NCI-H1092 treated with DMSO at 0.1 percent for 48 hours (cell line): ENCODE measurements at regions not wholly inside any gene's neighbourhood (a gene's known extent, or its start where the extent isn't known, plus 50 kb on each side); places are given as distances from the start of the nearest gene placed in this dataset.

Experiments used
- DNase-seq: peaks from one replicate; lab custom pipeline; 2025; lab: John Stamatoyannopoulos, UW

DNA sequence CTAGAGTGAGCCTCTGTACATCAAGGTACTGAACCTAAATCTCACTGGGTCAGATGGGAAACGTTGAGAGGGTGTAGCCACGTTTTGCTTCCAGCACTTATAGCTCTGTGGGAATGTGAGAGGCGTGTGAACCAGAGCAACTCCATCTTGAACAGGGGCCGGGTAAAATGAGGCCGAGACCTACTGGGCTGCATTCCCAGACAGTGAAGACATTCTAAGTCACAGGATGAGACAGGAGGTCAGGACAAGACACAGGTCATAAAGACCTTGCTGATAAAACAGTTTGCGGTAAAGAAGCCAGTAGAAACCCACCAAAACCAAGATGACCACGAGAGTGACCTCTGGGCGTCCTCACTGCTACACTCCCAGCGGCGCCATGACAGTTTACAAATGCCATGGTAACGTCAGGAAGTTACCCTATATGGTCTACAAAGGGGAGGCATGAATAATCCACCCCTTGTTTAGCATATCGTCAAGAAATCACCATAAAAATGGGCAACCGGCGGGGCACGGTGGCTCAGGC is 63.4 kb upstream of the NCOR2 start:
- DNase-seq, result no peak

DNA sequence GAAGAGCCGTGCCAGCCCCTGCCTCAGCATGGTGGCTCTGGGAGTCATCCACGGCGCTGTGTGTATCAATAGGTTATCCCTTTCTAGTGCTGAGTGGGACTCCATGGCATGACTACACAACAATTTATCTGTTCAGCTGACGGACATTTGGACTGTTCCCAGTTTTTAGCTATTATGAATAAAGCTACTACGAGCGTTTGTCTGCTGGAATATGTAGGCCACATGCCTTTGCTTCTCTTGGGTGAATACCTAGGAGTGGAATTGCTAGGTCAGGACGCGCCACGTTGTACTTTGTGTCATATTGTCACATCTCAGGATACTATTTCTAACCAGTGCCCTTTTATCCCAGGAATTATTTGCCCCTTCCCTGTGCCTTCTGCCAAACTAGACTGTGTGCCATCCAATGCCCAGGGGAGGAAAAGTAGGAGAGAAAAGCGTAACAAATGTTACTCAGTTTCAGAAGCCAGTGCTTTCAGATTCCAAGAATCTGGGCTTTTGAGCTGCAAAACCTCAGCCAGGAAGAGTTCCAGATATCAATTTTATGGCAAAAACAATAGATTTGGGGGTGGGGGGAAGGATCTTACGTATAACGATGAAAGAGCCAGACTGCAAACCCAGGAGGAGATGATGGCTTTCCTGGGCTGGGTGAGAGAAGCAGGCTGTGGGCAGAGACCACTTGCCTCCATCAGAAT is 62.5 kb upstream of the NCOR2 start:
- DNase-seq, result no peak

DNA sequence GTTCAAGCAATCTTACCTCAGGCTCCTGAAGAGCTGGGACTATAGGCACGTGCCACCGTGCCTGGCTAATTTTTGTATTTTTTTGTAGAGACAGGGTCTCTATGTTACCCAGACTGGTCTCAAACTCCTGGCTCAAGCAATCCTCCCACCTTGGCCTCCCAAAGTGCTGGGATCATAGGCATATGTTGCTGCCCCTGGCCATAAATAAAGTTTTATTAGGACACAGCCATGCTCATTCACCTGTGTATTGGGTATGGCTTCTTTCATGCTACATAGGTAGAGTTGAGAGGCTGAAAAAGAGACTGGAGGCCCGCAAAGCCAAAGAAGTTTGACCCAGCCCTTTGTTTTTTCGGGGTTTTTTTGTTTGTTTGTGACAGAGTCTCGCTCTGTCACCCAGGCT is 61.7 kb upstream of the NCOR2 start:
- DNase-seq, result no peak

DNA sequence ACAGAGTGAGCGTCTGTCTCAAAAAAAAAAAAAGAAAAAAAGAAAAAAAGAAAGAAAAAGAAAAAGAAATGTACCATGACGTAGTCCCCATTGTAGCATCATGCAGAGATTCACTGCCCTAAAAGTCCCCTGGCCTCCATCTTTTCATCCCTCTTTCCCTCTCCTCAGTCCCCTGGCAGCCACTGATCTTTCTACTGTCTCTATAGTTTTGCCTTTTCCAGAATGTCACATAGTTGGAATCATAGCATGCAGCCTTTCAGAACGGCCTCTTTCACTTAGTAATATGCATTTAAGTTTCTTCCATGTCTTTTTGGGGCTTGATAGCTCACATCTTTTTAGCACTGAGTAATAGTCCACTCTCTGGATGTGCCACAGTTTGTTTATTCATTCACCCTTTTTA is 60.5 kb upstream of the NCOR2 start:
- DNase-seq, result no peak

DNA sequence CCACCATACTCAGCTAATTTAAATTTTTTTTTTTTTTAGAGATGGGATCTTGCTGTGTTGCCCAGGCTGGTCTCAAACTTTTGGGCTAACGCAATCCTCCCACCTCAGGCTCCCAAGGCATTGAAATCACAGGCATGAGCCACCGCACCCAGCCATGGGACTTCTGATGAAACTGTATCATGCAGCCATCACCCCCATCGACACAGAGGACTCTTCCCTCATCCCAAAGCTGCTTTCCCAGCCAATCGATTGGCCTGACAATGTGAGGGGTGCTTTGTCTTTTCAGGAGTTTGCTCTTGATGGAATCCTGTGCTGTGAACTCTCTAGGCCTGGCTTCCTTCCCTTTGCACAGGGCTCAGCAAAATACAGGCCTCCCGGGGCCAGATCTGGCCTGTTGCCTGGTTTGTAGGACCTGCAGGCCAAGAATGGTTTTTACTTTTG is 59.6 kb upstream of the NCOR2 start:
- DNase-seq, result peak; percentile 29

DNA sequence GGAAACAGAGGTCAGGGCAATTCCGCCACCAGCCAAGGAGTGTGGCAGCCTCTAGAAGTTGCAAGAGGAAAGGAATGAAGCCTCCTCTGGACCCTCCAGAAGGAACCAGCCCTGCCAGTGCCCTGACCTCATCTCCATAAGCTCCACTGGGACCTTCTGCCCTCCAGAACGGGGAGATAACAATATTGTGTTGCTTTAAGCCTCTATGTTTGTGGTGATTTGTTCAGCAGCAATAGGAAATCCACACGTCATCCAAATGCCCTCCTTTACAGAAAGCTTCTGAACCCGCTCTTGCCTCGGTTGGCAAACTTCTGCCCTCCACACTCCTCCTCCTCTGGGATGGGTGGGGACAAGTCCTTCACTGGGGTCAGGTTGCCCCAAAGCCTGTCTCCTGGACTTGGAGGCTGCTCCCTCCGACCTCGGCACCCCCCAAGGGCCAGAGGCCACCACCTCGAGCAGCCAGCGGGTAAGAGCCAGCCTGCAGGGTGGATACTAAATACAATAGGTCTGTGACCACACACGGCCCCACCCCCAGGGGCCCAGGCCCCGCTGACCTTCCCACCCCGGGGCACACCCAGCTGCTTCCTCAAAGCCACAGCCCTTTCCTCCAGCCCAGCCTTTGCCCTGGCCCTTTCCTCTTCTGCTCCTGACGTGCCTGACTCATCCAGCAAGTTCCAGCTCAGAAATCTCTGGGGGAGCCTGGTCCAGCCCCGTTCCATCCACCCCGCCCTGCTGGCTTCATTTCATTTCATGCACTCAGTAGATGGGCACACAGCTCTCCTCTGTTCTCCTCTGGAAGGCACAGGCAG is 58.7 kb upstream of the NCOR2 start:
- DNase-seq, result no peak

DNA sequence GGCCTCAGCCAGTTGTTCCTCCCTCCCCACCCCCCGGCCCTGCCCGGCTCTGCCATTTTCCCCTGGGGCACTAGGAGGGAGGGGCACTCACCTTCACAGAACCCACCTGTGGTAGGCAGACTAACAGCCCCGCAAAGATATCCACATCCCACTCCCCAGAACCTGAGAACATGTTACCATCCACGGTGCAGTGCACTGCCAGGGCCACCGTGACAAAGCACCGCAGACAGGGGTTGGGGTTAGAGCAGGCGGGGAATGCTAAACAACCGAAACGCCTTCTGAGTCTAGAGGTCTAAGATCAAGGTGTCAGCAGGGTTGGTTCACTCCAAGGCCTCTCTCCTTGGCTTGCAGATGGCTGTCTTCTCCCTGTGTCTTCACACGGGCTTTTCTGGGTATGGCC is 57.4 kb upstream of the NCOR2 start:
- no peak for DNase-seq

DNA sequence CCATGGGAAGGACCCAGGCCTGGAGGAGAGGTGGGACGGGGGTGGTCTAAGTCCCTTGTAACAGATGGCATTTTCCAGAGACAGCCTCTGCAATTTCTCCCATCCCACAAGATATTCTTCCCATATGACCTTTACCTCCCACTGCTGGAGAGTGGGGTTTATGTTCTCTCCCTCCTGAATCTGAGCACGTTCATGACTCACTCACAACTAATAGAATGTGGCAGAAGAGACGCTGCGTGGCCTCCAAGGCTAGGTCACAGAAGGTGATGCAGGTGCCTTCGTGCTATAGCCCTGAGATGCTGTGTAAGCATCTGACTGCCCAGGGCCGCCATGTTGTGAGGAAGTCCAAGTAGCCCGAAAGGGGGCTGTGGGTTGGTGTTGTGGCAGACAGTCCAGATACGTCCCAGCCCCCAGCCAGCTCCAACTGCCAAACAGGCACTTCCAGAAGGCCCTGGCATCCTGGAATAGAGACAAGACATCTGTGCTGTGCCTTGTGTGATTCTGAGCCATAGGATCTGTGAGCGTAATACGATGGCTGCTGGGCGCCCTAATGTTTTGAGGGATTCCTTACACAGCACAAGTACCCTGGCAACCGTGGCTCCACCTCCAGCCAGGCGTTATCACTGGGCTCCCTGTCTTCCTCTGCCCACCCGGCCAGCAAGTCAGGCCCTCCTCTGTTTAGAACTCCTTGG is 56.1 kb upstream of the NCOR2 start:
- DNase-seq, result no peak

DNA sequence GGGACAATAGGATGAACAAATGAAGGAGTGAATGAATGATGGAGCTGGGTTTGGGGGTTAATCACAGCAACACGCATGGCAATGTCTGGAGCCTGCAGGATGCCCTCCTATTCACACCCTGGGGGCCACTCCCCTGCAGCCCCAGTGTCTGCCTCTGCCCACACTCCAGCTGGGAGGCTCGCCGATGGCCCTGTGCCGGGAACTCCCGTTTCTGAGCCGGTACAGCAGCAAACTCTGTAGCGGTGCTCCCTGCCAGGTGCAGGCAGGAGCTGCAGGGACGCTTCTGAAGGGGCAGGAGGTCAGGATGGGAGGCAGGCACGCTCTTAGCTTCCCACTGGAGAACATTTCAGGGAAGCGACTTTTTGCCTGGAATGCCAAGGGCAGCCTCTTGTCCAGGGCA is 55.4 kb upstream of the NCOR2 start:
- DNase-seq, result no peak

DNA sequence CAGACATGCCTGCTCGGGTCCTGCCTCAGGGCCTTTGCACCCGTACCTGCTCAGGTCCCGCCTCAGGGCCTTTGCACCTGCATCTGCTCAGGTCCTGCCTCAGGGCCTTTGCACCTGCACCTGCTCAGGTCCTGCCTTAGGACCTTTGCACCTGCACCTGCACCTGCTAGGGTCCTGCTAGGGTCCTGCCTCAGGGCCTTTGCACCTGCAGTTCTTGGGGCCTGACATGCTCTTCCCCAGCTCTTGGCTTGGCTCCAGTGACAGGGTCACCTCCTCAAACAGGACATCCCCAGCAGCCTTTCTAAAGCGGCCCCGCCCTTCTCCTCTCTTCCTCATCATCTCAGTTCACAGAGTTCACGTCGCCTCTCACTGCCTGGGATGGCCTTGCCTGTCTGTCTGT is 54.9 kb upstream of the NCOR2 start:
- DNase-seq, result no peak

DNA sequence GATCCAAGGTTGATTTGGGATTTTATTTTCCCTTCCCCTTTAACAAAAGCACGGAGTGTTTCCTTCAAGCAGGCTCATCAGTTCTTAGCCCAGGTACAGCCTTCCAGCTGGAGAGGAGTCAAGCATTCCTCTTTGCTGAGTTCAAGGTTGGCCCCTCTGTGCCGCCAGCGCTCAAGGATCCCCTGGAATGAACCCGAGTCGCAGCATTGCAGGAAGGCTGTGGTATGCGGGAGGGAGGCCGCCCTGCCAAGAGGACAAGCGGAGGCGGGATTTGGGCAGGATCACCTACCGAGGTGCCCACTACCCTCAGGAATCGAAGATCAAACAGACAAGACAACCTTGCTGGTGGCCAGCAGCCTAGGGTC is 53.9 kb upstream of the NCOR2 start:
- DNase-seq, result no peak

DNA sequence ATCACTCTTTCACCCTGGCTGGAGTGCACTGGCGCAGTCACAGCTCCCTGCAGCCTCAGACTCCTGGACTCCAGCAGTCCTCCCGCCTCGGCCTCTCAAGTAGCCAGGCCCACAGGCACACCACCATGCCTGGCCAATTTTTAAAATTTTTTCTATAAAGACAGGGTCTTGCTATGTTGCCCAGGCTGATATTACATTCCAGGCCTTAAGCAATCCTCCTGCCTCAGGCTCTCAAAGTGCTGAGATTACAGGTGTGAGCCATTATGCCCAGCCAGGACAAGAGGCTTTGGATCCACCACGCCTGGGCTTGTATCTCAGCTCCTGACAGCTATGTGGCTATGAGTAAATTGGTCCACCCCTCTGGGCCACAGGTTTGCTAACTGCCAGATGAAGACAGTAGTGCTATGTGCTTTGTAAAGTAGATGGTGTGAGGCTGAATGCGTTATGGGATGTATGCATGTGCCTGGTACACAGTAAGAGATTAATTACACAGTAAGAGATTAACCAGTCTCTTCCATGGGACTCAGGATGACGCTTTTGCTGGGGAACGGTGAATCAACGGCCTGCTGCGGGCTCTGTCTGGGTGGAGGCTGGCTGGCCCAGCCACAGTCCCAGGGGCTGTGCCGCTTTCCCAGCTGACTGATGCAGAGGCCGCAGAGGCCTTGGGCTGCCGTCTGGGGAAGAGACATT is 53.3 kb upstream of the NCOR2 start:
- no peak for DNase-seq

DNA sequence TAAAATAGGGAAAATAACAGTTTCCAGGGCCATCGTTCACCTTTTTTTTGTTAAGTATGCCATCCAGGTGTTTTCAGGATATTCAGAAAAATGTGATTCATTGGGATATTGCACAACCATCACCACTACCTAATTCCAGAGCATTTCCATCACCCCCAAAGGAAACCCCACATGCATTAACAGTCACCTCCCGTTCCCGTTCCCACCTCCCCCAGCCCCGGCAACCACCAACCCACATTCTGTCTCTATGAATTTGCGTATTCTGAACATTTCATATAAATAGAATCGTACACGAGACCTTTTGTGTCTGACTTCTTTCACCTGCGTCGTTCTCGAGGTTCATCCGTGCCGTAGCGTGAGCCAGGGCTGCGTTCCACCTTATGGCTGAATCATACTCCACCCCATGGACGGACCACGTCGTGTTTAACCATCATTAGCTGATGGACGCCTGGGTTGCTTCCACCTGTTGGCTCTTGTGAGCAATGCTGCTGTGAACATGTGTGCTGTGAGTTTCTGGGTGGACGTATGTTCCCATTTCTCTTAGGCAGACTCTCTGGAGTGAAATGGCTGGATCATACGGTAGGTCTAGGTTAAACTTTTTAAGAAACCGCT is 51.0 kb upstream of the NCOR2 start:
- DNase-seq, result no peak

DNA sequence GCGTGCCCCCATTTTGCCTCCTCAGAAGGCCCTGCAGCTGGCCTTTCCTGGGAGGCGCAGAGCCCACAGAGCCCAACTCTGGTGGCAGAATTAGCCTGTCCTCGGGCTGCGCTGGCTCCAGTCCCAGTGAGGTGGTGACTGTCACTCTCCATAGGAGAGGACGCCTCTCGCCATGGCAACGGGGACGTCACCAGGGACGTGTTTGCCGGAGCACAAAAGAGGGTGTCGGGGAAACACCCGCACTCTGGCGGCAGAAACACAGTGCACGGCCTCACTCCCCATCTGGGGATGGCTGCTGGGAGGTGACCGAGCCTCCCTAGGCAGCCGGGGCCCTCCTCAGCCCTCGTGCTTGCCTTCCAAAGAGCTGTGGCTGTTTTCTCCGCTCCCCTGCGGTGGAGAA is 50.2 kb upstream of the NCOR2 start:
- DNase-seq, result peak; percentile 22
